ENCODE measurements at regions not wholly inside any gene's neighbourhood (a gene's known extent, or its start where the extent isn't known, plus 50 kb on each side); places are given as distances from the start of the nearest gene placed in this dataset.

GRCh38 chr10:128744092-128744491 is 617.9 kb upstream of the MKI67 start:
- Histone ChIP-seq H3K4ac (ENCODE audit: low read length) (no peak overlapping the region), H2AFZ (ENCODE audit: low read length) (no peak overlapping the region), H2BK15ac (ENCODE audit: low read length) (no peak overlapping the region), H4K91ac (ENCODE audit: low read depth, low read length, poor library complexity) (no peak overlapping the region), H2BK120ac (ENCODE audit: low read depth, low read length) (no peak overlapping the region), H2BK5ac (ENCODE audit: low read length) (no peak overlapping the region), H3K23ac (ENCODE audit: low read depth, low read length, poor library complexity) (no peak overlapping the region), H2BK12ac (ENCODE audit: low read length) (no peak overlapping the region), H3K27ac (replicated peaks; ENCODE audit: low read length) (no peak overlapping the region), H4K8ac (ENCODE audit: low read depth, low read length) (no peak overlapping the region), H3K79me1 (ENCODE audit: low read depth, low read length) (no peaks in the 10 kb centered on the region), H3K4me1 (ENCODE audit: control insufficient read depth in 2 of 2, insufficient read depth in 1 of 2, low read depth in 1 of 2, low read length in 2 of 2) (peaks cover 0 to 10% of the 10 kb centered on the region in 2 donors), H3K14ac (ENCODE audit: low read length) (no peak overlapping the region), H3K9ac (ENCODE audit: low read depth, low read length, poor library complexity) (no peak overlapping the region), H3K18ac (ENCODE audit: low read length) (no peak overlapping the region), H2AK5ac (ENCODE audit: low read depth, low read length) (no peak overlapping the region), H3K4me2 (ENCODE audit: insufficient read depth, low read length, poor library complexity, severe bottlenecking) (no peak overlapping the region), H3K9me3 (replicated peaks in 1 of 2; ENCODE audit: control insufficient read depth in 2 of 2, insufficient read depth in 1 of 2, low read depth in 1 of 2, low read length in 2 of 2) (no peaks in the 10 kb centered on the region), H3K27me3 (ENCODE audit: control insufficient read depth in 3 of 3, insufficient read depth in 3 of 3, low read depth in 1 of 3, low read length in 3 of 3) (peaks cover 0 to 2% (median 0%) of the 10 kb centered on the region in 3 experiments), H3K36me3 (replicated peaks in 1 of 2; ENCODE audit: control insufficient read depth in 2 of 2, insufficient read depth in 2 of 2, low read length in 2 of 2) (no peaks in the 10 kb centered on the region), H3K4me3 (ENCODE audit: low read length in 2 of 2) (no peak overlapping the region)
- no peak for DNase-seq (ENCODE audit: low spot score)
- no CpG with 5 or more reads among the region's 1 CpG for WGBS, 2 donors (ENCODE audit: extremely low coverage in 2 of 2, insufficient read length in 2 of 2, insufficient replicate concordance in 1 of 2)

GRCh38 chr10:128744811-128745305 is 618.6 kb upstream of the MKI67 start:
- Histone ChIP-seq H3K23ac (ENCODE audit: low read depth, low read length, poor library complexity) (no peak overlapping the region), H3K27ac (replicated peaks; ENCODE audit: low read length) (no peak overlapping the region), H4K91ac (ENCODE audit: low read depth, low read length, poor library complexity) (no peak overlapping the region), H3K4me2 (ENCODE audit: insufficient read depth, low read length, poor library complexity, severe bottlenecking) (no peak overlapping the region), H2AK5ac (ENCODE audit: low read depth, low read length) (no peak overlapping the region), H2BK120ac (ENCODE audit: low read depth, low read length) (no peak overlapping the region), H4K8ac (ENCODE audit: low read depth, low read length) (no peak overlapping the region), H2AFZ (ENCODE audit: low read length) (no peak overlapping the region), H3K9me3 (replicated peaks in 1 of 2; ENCODE audit: control insufficient read depth in 2 of 2, insufficient read depth in 1 of 2, low read depth in 1 of 2, low read length in 2 of 2) (no peaks in the 10 kb centered on the region), H3K27me3 (ENCODE audit: control insufficient read depth in 3 of 3, insufficient read depth in 3 of 3, low read depth in 1 of 3, low read length in 3 of 3) (peaks cover 0 to 2% (median 0%) of the 10 kb centered on the region in 3 experiments), H2BK15ac (ENCODE audit: low read length) (no peak overlapping the region), H3K4me1 (ENCODE audit: control insufficient read depth in 2 of 2, insufficient read depth in 1 of 2, low read depth in 1 of 2, low read length in 2 of 2) (peaks cover 0 to 10% of the 10 kb centered on the region in 2 donors), H3K79me1 (ENCODE audit: low read depth, low read length) (no peaks in the 10 kb centered on the region), H3K4ac (ENCODE audit: low read length) (no peak overlapping the region), H3K36me3 (replicated peaks in 1 of 2; ENCODE audit: control insufficient read depth in 2 of 2, insufficient read depth in 2 of 2, low read length in 2 of 2) (no peaks in the 10 kb centered on the region), H3K4me3 (ENCODE audit: low read length in 2 of 2) (no peak overlapping the region), H2BK12ac (ENCODE audit: low read length) (no peak overlapping the region), H3K14ac (ENCODE audit: low read length) (no peak overlapping the region), H3K18ac (ENCODE audit: low read length) (no peak overlapping the region), H3K9ac (ENCODE audit: low read depth, low read length, poor library complexity) (no peak overlapping the region), H2BK5ac (ENCODE audit: low read length) (no peak overlapping the region)
- WGBS, 2 donors (ENCODE audit: extremely low coverage in 2 of 2, insufficient read length in 2 of 2, insufficient replicate concordance in 1 of 2) = no CpG with 5 or more reads among the region's 1 CpG
- DNase-seq (ENCODE audit: low spot score) = no peak

- H4K91ac ChIP-seq (ENCODE audit: low read depth, low read length, poor library complexity) = no peak overlapping the region
- no peak overlapping the region for H2BK15ac ChIP-seq (ENCODE audit: low read length)
- H3K9me3 ChIP-seq (replicated peaks in 1 of 2; ENCODE audit: control insufficient read depth in 2 of 2, insufficient read depth in 1 of 2, low read depth in 1 of 2, low read length in 2 of 2) = peaks cover 0 to 3% of the 10 kb centered on the region in 2 donors
- H3K36me3 ChIP-seq (replicated peaks in 1 of 2; ENCODE audit: control insufficient read depth in 2 of 2, insufficient read depth in 2 of 2, low read length in 2 of 2) = no peaks in the 10 kb centered on the region
- H3K79me1 ChIP-seq (ENCODE audit: low read depth, low read length) = no peaks in the 10 kb centered on the region
- H3K14ac ChIP-seq (ENCODE audit: low read length) = no peak overlapping the region
- H3K4me2 ChIP-seq (ENCODE audit: insufficient read depth, low read length, poor library complexity, severe bottlenecking) = no peak overlapping the region
- H3K27me3 ChIP-seq (ENCODE audit: control insufficient read depth in 3 of 3, insufficient read depth in 3 of 3, low read depth in 1 of 3, low read length in 3 of 3) = no peaks in the 10 kb centered on the region
- no peak overlapping the region for H2BK12ac ChIP-seq (ENCODE audit: low read length)
- H3K4me3 ChIP-seq (ENCODE audit: low read length in 2 of 2) = no peak overlapping the region
- no peak overlapping the region for H3K27ac ChIP-seq (replicated peaks; ENCODE audit: low read length)
- no peak for DNase-seq (ENCODE audit: low spot score)
- peaks cover 0 to 2% of the 10 kb centered on the region in 2 donors for H3K4me1 ChIP-seq (ENCODE audit: control insufficient read depth in 2 of 2, insufficient read depth in 1 of 2, low read depth in 1 of 2, low read length in 2 of 2)
- no peak overlapping the region for H2BK5ac ChIP-seq (ENCODE audit: low read length)
- no peak overlapping the region for H2BK120ac ChIP-seq (ENCODE audit: low read depth, low read length)
- no peak overlapping the region for H2AK5ac ChIP-seq (ENCODE audit: low read depth, low read length)
- no peak overlapping the region for H3K4ac ChIP-seq (ENCODE audit: low read length)
- no peak overlapping the region for H3K9ac ChIP-seq (ENCODE audit: low read depth, low read length, poor library complexity)
- no peak overlapping the region for H3K18ac ChIP-seq (ENCODE audit: low read length)
- WGBS, 2 donors (ENCODE audit: extremely low coverage in 2 of 2, insufficient read length in 2 of 2, insufficient replicate concordance in 1 of 2) = no CpG with 5 or more reads among the region's 22 CpGs
- H2AFZ ChIP-seq (ENCODE audit: low read length) = no peak overlapping the region
- no peak overlapping the region for H4K8ac ChIP-seq (ENCODE audit: low read depth, low read length)
- H3K23ac ChIP-seq (ENCODE audit: low read depth, low read length, poor library complexity) = no peak overlapping the region
Observed at GRCh38 chr10:128747582-128748346, 621.5 kb upstream of the MKI67 start.

- Histone ChIP-seq H3K4me2 (ENCODE audit: insufficient read depth, low read length, poor library complexity, severe bottlenecking) (no peak overlapping the region), H3K79me1 (ENCODE audit: low read depth, low read length) (no peaks in the 10 kb centered on the region), H3K27me3 (ENCODE audit: control insufficient read depth in 3 of 3, insufficient read depth in 3 of 3, low read depth in 1 of 3, low read length in 3 of 3) (no peaks in the 10 kb centered on the region), H4K8ac (ENCODE audit: low read depth, low read length) (no peak overlapping the region), H3K9ac (ENCODE audit: low read depth, low read length, poor library complexity) (no peak overlapping the region), H3K36me3 (replicated peaks in 1 of 2; ENCODE audit: control insufficient read depth in 2 of 2, insufficient read depth in 2 of 2, low read length in 2 of 2) (no peaks in the 10 kb centered on the region), H2AK5ac (ENCODE audit: low read depth, low read length) (no peak overlapping the region), H2AFZ (ENCODE audit: low read length) (no peak overlapping the region), H3K14ac (ENCODE audit: low read length) (no peak overlapping the region), H4K91ac (ENCODE audit: low read depth, low read length, poor library complexity) (no peak overlapping the region), H3K18ac (ENCODE audit: low read length) (no peak overlapping the region), H3K4ac (ENCODE audit: low read length) (no peak overlapping the region), H2BK120ac (ENCODE audit: low read depth, low read length) (no peak overlapping the region), H3K4me3 (ENCODE audit: low read length in 2 of 2) (no peak overlapping the region), H3K4me1 (ENCODE audit: control insufficient read depth in 2 of 2, insufficient read depth in 1 of 2, low read depth in 1 of 2, low read length in 2 of 2) (no peaks in the 10 kb centered on the region), H3K27ac (replicated peaks; ENCODE audit: low read length) (no peak overlapping the region), H2BK5ac (ENCODE audit: low read length) (no peak overlapping the region), H3K9me3 (replicated peaks in 1 of 2; ENCODE audit: control insufficient read depth in 2 of 2, insufficient read depth in 1 of 2, low read depth in 1 of 2, low read length in 2 of 2) (peaks cover 0 to 3% of the 10 kb centered on the region in 2 donors), H3K23ac (ENCODE audit: low read depth, low read length, poor library complexity) (no peak overlapping the region), H2BK15ac (ENCODE audit: low read length) (no peak overlapping the region), H2BK12ac (ENCODE audit: low read length) (no peak overlapping the region)
- WGBS, 2 donors (ENCODE audit: extremely low coverage in 2 of 2, insufficient read length in 2 of 2, insufficient replicate concordance in 1 of 2) = no CpG with 5 or more reads among the region's 7 CpGs
- no peak for DNase-seq (ENCODE audit: low spot score)
Observed at GRCh38 chr10:128751284-128751683, 625.1 kb upstream of the MKI67 start.

All from neuronal stem cell (in vitro differentiated cells).